RWPE2 (cell line): ENCODE measurements at regions not wholly inside any gene's neighbourhood (a gene's known extent, or its start where the extent isn't known, plus 50 kb on each side); places are given as distances from the start of the nearest gene placed in this dataset.
"Not testable (repeated sequence)": the region's sequence is repeated elsewhere in the genome, so short reads cannot be mapped to it uniquely, and the experiment has no call there.

Experiments
- ATAC-seq: fragments of 200-7000 bp; cut with Tn5 transposase; 3 replicates; pipeline ENCODE4 v1.9.1; 2021; ENCODE audit warnings: low read depth
- DNase-seq: peaks from one replicate; pipeline ENCODE4 v3.0.0-alpha.2; 2020; ENCODE audit warnings: low spot score
- H3K27ac ChIP-seq: fragments of 450-650 bp; 2 replicates; pipeline ENCODE4 v1.5.1; 2017; ENCODE audit warnings: mild to moderate bottlenecking; ENCODE audit not compliant: poor library complexity, severe bottlenecking
- H3K27me3 ChIP-seq: fragments of 250-450 bp; sonication (Bioruptor Pico); 2 replicates; pipeline ENCODE4 v1.5.1; 2021; ENCODE audit warnings: mild to moderate bottlenecking, moderate library complexity; ENCODE audit not compliant: insufficient read depth, poor library complexity, severe bottlenecking
- H3K36me3 ChIP-seq: fragments of 250-450 bp; sonication (Bioruptor Pico); 2 replicates; pipeline ENCODE4 v1.5.1; 2020; ENCODE audit warnings: low read depth, mild to moderate bottlenecking, moderate library complexity
- H3K4me1 ChIP-seq: fragments of 250-450 bp; sonication (Bioruptor Pico); 2 replicates; pipeline ENCODE4 v1.5.1; 2021; ENCODE audit warnings: mild to moderate bottlenecking, moderate library complexity; ENCODE audit not compliant: insufficient read depth, poor library complexity, severe bottlenecking
- H3K4me3 ChIP-seq: fragments of 250-450 bp; sonication (Bioruptor Pico); 2 replicates; pipeline ENCODE4 v1.5.1; 2021; ENCODE audit warnings: mild to moderate bottlenecking, moderate library complexity; ENCODE audit not compliant: severe bottlenecking
- H3K9me3 ChIP-seq: fragments of 250-450 bp; sonication (Bioruptor Pico); 2 replicates; pipeline ENCODE4 v1.5.1; 2021; ENCODE audit warnings: mild to moderate bottlenecking, moderate library complexity; ENCODE audit not compliant: severe bottlenecking

- H3K4me3 ChIP-seq, H3K36me3 ChIP-seq, DNase-seq, H3K4me1 ChIP-seq, H3K27ac ChIP-seq, H3K9me3 ChIP-seq, H3K27me3 ChIP-seq, ATAC-seq: not testable (repeated sequence)
Observed at GRCh38 chr1:794918-795584, 108.6 kb upstream of the OR4F16 start.

- not testable (repeated sequence) for H3K27ac ChIP-seq, H3K4me3 ChIP-seq, H3K27me3 ChIP-seq, DNase-seq, H3K36me3 ChIP-seq, H3K9me3 ChIP-seq, ATAC-seq, H3K4me1 ChIP-seq
Observed at GRCh38 chr1:797649-798048, 111.2 kb upstream of the OR4F16 start.

- ATAC-seq, DNase-seq, H3K9me3 ChIP-seq: not testable (repeated sequence)
Observed at GRCh38 chr1:800397-800796, 113.9 kb upstream of the OR4F16 start.

GRCh38 chr1:804378-805115 lies 118.1 kb upstream of the OR4F16 start:
- H3K36me3 ChIP-seq, DNase-seq, H3K27ac ChIP-seq, H3K4me1 ChIP-seq, H3K27me3 ChIP-seq, H3K4me3 ChIP-seq, H3K9me3 ChIP-seq: not testable (repeated sequence)
- ATAC-seq: peak; percentile 79

More at GRCh38 chr1:800397-800796, 113.9 kb upstream of the OR4F16 start:
- H3K36me3 ChIP-seq, H3K27me3 ChIP-seq, H3K27ac ChIP-seq, H3K4me1 ChIP-seq, H3K4me3 ChIP-seq: not testable (repeated sequence)

- not testable (repeated sequence) for H3K4me1 ChIP-seq, H3K36me3 ChIP-seq, H3K4me3 ChIP-seq, DNase-seq, H3K27ac ChIP-seq, H3K27me3 ChIP-seq, H3K9me3 ChIP-seq, ATAC-seq
Observed at GRCh38 chr1:805310-805709, 118.4 kb upstream of the SAMD11 start.

- not testable (repeated sequence) for H3K27ac ChIP-seq, H3K9me3 ChIP-seq, DNase-seq, H3K36me3 ChIP-seq, ATAC-seq, H3K27me3 ChIP-seq, H3K4me1 ChIP-seq, H3K4me3 ChIP-seq
Observed at GRCh38 chr1:807066-807465, 116.7 kb upstream of the SAMD11 start.

- not testable (repeated sequence) for H3K4me1 ChIP-seq, H3K9me3 ChIP-seq, DNase-seq, H3K4me3 ChIP-seq, H3K36me3 ChIP-seq, H3K27me3 ChIP-seq, ATAC-seq, H3K27ac ChIP-seq
Observed at GRCh38 chr1:807699-808390, 115.9 kb upstream of the SAMD11 start.

- not testable (repeated sequence) for ATAC-seq, DNase-seq, H3K27ac ChIP-seq, H3K36me3 ChIP-seq, H3K4me1 ChIP-seq, H3K27me3 ChIP-seq, H3K9me3 ChIP-seq, H3K4me3 ChIP-seq
Observed at GRCh38 chr1:810949-811348, 112.8 kb upstream of the SAMD11 start.

GRCh38 chr1:812535-813127 lies 111.1 kb upstream of the SAMD11 start:
- not testable (repeated sequence) for H3K36me3 ChIP-seq, H3K4me1 ChIP-seq, H3K9me3 ChIP-seq, H3K27ac ChIP-seq, H3K27me3 ChIP-seq, H3K4me3 ChIP-seq, DNase-seq, ATAC-seq

- H3K27me3 ChIP-seq, DNase-seq, H3K4me1 ChIP-seq, ATAC-seq, H3K36me3 ChIP-seq, H3K4me3 ChIP-seq, H3K27ac ChIP-seq, H3K9me3 ChIP-seq: not testable (repeated sequence)
Observed at GRCh38 chr1:814543-814942, 109.2 kb upstream of the SAMD11 start.
